ENCODE measurements at regions not wholly inside any gene's neighbourhood (a gene's known extent, or its start where the extent isn't known, plus 50 kb on each side); places are given as distances from the start of the nearest gene placed in this dataset.

DNA sequence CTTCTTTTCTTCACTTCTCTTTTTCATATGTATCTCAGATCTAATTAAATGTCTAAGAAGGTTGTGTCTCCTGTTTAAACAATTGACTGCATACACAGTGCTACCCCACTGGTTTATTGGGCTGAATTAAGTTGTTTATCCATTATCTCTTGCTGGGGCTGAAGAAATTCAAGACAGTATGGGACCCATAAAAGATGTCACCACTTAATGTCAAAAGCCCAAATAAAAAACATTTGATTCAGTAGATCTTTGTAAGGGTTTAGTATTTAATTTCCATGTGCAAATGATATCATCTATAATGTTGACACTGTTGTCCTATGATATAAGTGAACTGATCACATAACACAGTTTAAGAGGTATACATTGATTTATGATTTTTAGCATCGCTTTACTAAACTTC, 1431.9 kb upstream of the PCDH20 start:
- H2BK120ac ChIP-seq (ENCODE audit: insufficient read depth, low read length, poor library complexity), result no peak overlapping the region
- H3K4me3 ChIP-seq (ENCODE audit: low read depth, low read length), result no peak overlapping the region
- H2BK12ac ChIP-seq (ENCODE audit: low read length), result no peak overlapping the region
- no peak overlapping the region for H3K4ac ChIP-seq (ENCODE audit: low read depth, low read length)
- H3K18ac ChIP-seq (ENCODE audit: low read length), result no peak overlapping the region
- H3K9me3 ChIP-seq (ENCODE audit: insufficient read depth, low read depth, low read length), result no peaks in the 10 kb centered on the region
- no peak for DNase-seq
- no peaks in the 10 kb centered on the region for H3K79me2 ChIP-seq (ENCODE audit: control insufficient read depth, insufficient read depth, low read length, poor library complexity)
- WGBS (ENCODE audit: extremely low coverage, insufficient coverage, insufficient read length), result no CpG with 5 or more reads among the region's 1 CpG
- no peaks in the 10 kb centered on the region for H3K4me1 ChIP-seq (ENCODE audit: control insufficient read depth in 1 of 2, insufficient read depth in 2 of 2, low read length in 2 of 2)
- H3K36me3 ChIP-seq (ENCODE audit: control insufficient read depth in 1 of 2, insufficient read depth in 2 of 2, low read length in 2 of 2), result no peaks in the 10 kb centered on the region
- no peak overlapping the region for H3K23ac ChIP-seq (ENCODE audit: low read length)
- no peak overlapping the region for H2BK5ac ChIP-seq (ENCODE audit: low read depth, low read length, poor library complexity)
- H2AK5ac ChIP-seq (ENCODE audit: low read length), result no peak overlapping the region
- H4K12ac ChIP-seq (ENCODE audit: low read depth, low read length), result no peak overlapping the region
- H3K79me1 ChIP-seq (ENCODE audit: low read length), result no peaks in the 10 kb centered on the region
- H3K9ac ChIP-seq (ENCODE audit: low read length), result no peak overlapping the region
- no peak overlapping the region for H3K4me2 ChIP-seq (ENCODE audit: low read length)
- no peak overlapping the region for H2AFZ ChIP-seq (ENCODE audit: insufficient read depth, low read length, poor library complexity)
- no peak overlapping the region for H3K14ac ChIP-seq (ENCODE audit: low read length)
- no peak overlapping the region for H4K8ac ChIP-seq (ENCODE audit: low read depth, low read length)
- H3K27ac ChIP-seq (ENCODE audit: low read depth, low read length), result no peak overlapping the region
- H4K91ac ChIP-seq (ENCODE audit: low read depth, low read length), result no peak overlapping the region
- H3K27me3 ChIP-seq (ENCODE audit: insufficient read depth, low read length), result no peaks in the 10 kb centered on the region

DNA sequence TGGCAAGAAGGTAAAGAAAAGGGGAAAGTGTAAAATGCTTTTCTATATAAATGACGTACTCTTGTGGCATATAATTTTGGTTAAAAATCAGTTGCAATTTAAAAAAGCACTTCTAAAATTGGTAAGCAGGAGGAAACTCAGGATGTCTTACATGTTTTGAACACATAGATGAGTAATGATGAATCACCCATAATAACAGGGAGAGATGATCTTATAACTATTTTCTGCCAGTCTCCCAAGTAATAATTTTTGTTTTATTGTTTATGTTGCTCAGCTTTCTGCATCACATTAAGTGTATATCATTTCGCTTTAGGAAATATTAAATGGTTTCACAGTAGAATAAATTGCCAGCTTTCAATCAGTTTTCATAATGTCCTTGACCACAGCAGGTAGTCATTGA, 1430.7 kb upstream of the PCDH20 start:
- Histone ChIP-seq H2AFZ (ENCODE audit: insufficient read depth, low read length, poor library complexity) (no peak overlapping the region), H3K23ac (ENCODE audit: low read length) (no peak overlapping the region), H2AK5ac (ENCODE audit: low read length) (no peak overlapping the region), H3K79me2 (ENCODE audit: control insufficient read depth, insufficient read depth, low read length, poor library complexity) (no peaks in the 10 kb centered on the region), H2BK5ac (ENCODE audit: low read depth, low read length, poor library complexity) (no peak overlapping the region), H3K27me3 (ENCODE audit: insufficient read depth, low read length) (no peaks in the 10 kb centered on the region), H3K4me3 (ENCODE audit: low read depth, low read length) (no peak overlapping the region), H3K4ac (ENCODE audit: low read depth, low read length) (no peak overlapping the region), H3K14ac (ENCODE audit: low read length) (no peak overlapping the region), H3K4me2 (ENCODE audit: low read length) (no peak overlapping the region), H3K36me3 (ENCODE audit: control insufficient read depth in 1 of 2, insufficient read depth in 2 of 2, low read length in 2 of 2) (no peaks in the 10 kb centered on the region), H4K12ac (ENCODE audit: low read depth, low read length) (no peak overlapping the region), H3K18ac (ENCODE audit: low read length) (no peak overlapping the region), H3K79me1 (ENCODE audit: low read length) (no peaks in the 10 kb centered on the region), H3K9ac (ENCODE audit: low read length) (no peak overlapping the region), H3K9me3 (ENCODE audit: insufficient read depth, low read depth, low read length) (no peaks in the 10 kb centered on the region), H4K91ac (ENCODE audit: low read depth, low read length) (no peak overlapping the region), H3K4me1 (ENCODE audit: control insufficient read depth in 1 of 2, insufficient read depth in 2 of 2, low read length in 2 of 2) (no peaks in the 10 kb centered on the region), H3K27ac (ENCODE audit: low read depth, low read length) (no peak overlapping the region), H2BK12ac (ENCODE audit: low read length) (no peak overlapping the region), H2BK120ac (ENCODE audit: insufficient read depth, low read length, poor library complexity) (no peak overlapping the region), H4K8ac (ENCODE audit: low read depth, low read length) (no peak overlapping the region)
- WGBS (ENCODE audit: extremely low coverage, insufficient coverage, insufficient read length), result no CpG with 5 or more reads among the region's 2 CpGs
- DNase-seq, result no peak

DNA sequence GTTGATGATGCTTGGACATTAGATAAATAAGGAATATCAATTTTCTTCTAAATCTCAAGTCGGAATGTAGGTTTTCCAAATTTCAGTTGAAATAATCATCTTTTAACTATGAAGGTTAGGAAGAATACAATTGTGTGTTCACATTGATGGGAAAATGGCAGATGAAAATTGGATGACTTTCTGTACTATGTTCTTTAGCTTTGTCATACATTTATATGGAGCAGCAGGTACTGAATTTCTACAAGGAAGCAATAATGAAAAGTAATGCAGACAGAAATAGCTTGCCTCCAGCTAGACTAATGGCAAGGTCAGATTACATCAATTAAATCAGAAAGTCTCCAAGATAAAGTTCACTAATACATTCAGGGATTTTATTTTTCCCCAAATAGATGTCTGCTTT, 1423.7 kb upstream of the PCDH20 start:
- DNase-seq, result no peak
- Histone ChIP-seq H3K23ac (ENCODE audit: low read length) (no peak overlapping the region), H3K79me1 (ENCODE audit: low read length) (no peaks in the 10 kb centered on the region), H3K9me3 (ENCODE audit: insufficient read depth, low read depth, low read length) (no peaks in the 10 kb centered on the region), H3K36me3 (ENCODE audit: control insufficient read depth in 1 of 2, insufficient read depth in 2 of 2, low read length in 2 of 2) (no peaks in the 10 kb centered on the region), H2BK12ac (ENCODE audit: low read length) (no peak overlapping the region), H3K9ac (ENCODE audit: low read length) (no peak overlapping the region), H3K4me1 (ENCODE audit: control insufficient read depth in 1 of 2, insufficient read depth in 2 of 2, low read length in 2 of 2) (no peaks in the 10 kb centered on the region), H2AK5ac (ENCODE audit: low read length) (no peak overlapping the region), H3K18ac (ENCODE audit: low read length) (no peak overlapping the region), H3K4ac (ENCODE audit: low read depth, low read length) (no peak overlapping the region), H4K91ac (ENCODE audit: low read depth, low read length) (no peak overlapping the region), H3K4me2 (ENCODE audit: low read length) (no peak overlapping the region), H2AFZ (ENCODE audit: insufficient read depth, low read length, poor library complexity) (no peak overlapping the region), H3K27me3 (ENCODE audit: insufficient read depth, low read length) (no peaks in the 10 kb centered on the region), H3K27ac (ENCODE audit: low read depth, low read length) (no peak overlapping the region), H3K14ac (ENCODE audit: low read length) (no peak overlapping the region), H3K4me3 (ENCODE audit: low read depth, low read length) (no peak overlapping the region), H2BK120ac (ENCODE audit: insufficient read depth, low read length, poor library complexity) (no peak overlapping the region), H4K8ac (ENCODE audit: low read depth, low read length) (no peak overlapping the region), H4K12ac (ENCODE audit: low read depth, low read length) (no peak overlapping the region), H3K79me2 (ENCODE audit: control insufficient read depth, insufficient read depth, low read length, poor library complexity) (no peaks in the 10 kb centered on the region), H2BK5ac (ENCODE audit: low read depth, low read length, poor library complexity) (no peak overlapping the region)
- WGBS (ENCODE audit: extremely low coverage, insufficient coverage, insufficient read length), result no CpG with 5 or more reads among the region's 1 CpG

- no peak overlapping the region for H2BK12ac ChIP-seq (ENCODE audit: low read length)
- no peak overlapping the region for H3K18ac ChIP-seq (ENCODE audit: low read length)
- no peaks in the 10 kb centered on the region for H3K36me3 ChIP-seq (ENCODE audit: control insufficient read depth in 1 of 2, insufficient read depth in 2 of 2, low read length in 2 of 2)
- H3K23ac ChIP-seq (ENCODE audit: low read length), result no peak overlapping the region
- H3K79me2 ChIP-seq (ENCODE audit: control insufficient read depth, insufficient read depth, low read length, poor library complexity), result no peaks in the 10 kb centered on the region
- no peaks in the 10 kb centered on the region for H3K4me1 ChIP-seq (ENCODE audit: control insufficient read depth in 1 of 2, insufficient read depth in 2 of 2, low read length in 2 of 2)
- H4K12ac ChIP-seq (ENCODE audit: low read depth, low read length), result no peak overlapping the region
- H3K9me3 ChIP-seq (ENCODE audit: insufficient read depth, low read depth, low read length), result no peaks in the 10 kb centered on the region
- H3K4ac ChIP-seq (ENCODE audit: low read depth, low read length), result no peak overlapping the region
- H4K91ac ChIP-seq (ENCODE audit: low read depth, low read length), result no peak overlapping the region
- no peak overlapping the region for H3K4me2 ChIP-seq (ENCODE audit: low read length)
- no peaks in the 10 kb centered on the region for H3K79me1 ChIP-seq (ENCODE audit: low read length)
- no peak overlapping the region for H2AK5ac ChIP-seq (ENCODE audit: low read length)
- no peak overlapping the region for H3K9ac ChIP-seq (ENCODE audit: low read length)
- no peak overlapping the region for H2BK5ac ChIP-seq (ENCODE audit: low read depth, low read length, poor library complexity)
- no peak overlapping the region for H3K14ac ChIP-seq (ENCODE audit: low read length)
- H3K27me3 ChIP-seq (ENCODE audit: insufficient read depth, low read length), result no peaks in the 10 kb centered on the region
- no peak overlapping the region for H2AFZ ChIP-seq (ENCODE audit: insufficient read depth, low read length, poor library complexity)
- H4K8ac ChIP-seq (ENCODE audit: low read depth, low read length), result no peak overlapping the region
- H3K4me3 ChIP-seq (ENCODE audit: low read depth, low read length), result no peak overlapping the region
- no peak overlapping the region for H2BK120ac ChIP-seq (ENCODE audit: insufficient read depth, low read length, poor library complexity)
- H3K27ac ChIP-seq (ENCODE audit: low read depth, low read length), result no peak overlapping the region
- DNase-seq, result no peak
Measured at GRCh38 chr13:62838929-62839328, 1423.3 kb upstream of the PCDH20 start.

DNA sequence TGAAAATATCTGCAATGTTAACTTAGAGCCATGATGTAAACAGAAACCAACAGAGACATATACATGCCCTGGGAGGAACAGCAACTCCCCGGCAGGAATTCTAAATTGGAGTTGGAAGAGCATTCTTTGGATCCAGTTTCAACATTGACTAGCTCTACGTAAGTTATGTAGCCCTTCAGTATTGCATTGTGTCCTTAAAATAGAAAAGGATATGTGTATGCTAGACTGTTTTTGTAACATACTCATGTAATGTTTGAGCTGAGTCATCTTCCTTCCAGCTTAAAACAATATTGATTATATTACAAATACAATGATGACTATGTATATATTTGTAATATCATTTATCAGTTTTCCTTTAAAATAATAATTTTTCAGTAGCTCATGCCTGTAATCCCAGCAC, 1422.2 kb upstream of the PCDH20 start:
- H3K4ac ChIP-seq (ENCODE audit: low read depth, low read length), result no peak overlapping the region
- no CpG with 5 or more reads among the region's 2 CpGs for WGBS (ENCODE audit: extremely low coverage, insufficient coverage, insufficient read length)
- H3K79me2 ChIP-seq (ENCODE audit: control insufficient read depth, insufficient read depth, low read length, poor library complexity), result no peaks in the 10 kb centered on the region
- no peaks in the 10 kb centered on the region for H3K36me3 ChIP-seq (ENCODE audit: control insufficient read depth in 1 of 2, insufficient read depth in 2 of 2, low read length in 2 of 2)
- H2BK5ac ChIP-seq (ENCODE audit: low read depth, low read length, poor library complexity), result no peak overlapping the region
- no peak overlapping the region for H3K27ac ChIP-seq (ENCODE audit: low read depth, low read length)
- no peak overlapping the region for H4K12ac ChIP-seq (ENCODE audit: low read depth, low read length)
- H2BK12ac ChIP-seq (ENCODE audit: low read length), result no peak overlapping the region
- DNase-seq, result no peak
- H3K9me3 ChIP-seq (ENCODE audit: insufficient read depth, low read depth, low read length), result no peaks in the 10 kb centered on the region
- no peak overlapping the region for H3K18ac ChIP-seq (ENCODE audit: low read length)
- no peak overlapping the region for H4K8ac ChIP-seq (ENCODE audit: low read depth, low read length)
- H3K23ac ChIP-seq (ENCODE audit: low read length), result no peak overlapping the region
- H3K27me3 ChIP-seq (ENCODE audit: insufficient read depth, low read length), result no peaks in the 10 kb centered on the region
- H2AFZ ChIP-seq (ENCODE audit: insufficient read depth, low read length, poor library complexity), result no peak overlapping the region
- H3K4me1 ChIP-seq (ENCODE audit: control insufficient read depth in 1 of 2, insufficient read depth in 2 of 2, low read length in 2 of 2), result no peaks in the 10 kb centered on the region
- no peak overlapping the region for H3K9ac ChIP-seq (ENCODE audit: low read length)
- no peak overlapping the region for H3K4me3 ChIP-seq (ENCODE audit: low read depth, low read length)
- no peak overlapping the region for H3K4me2 ChIP-seq (ENCODE audit: low read length)
- H2AK5ac ChIP-seq (ENCODE audit: low read length), result no peak overlapping the region
- no peak overlapping the region for H4K91ac ChIP-seq (ENCODE audit: low read depth, low read length)
- H3K14ac ChIP-seq (ENCODE audit: low read length), result no peak overlapping the region
- H2BK120ac ChIP-seq (ENCODE audit: insufficient read depth, low read length, poor library complexity), result no peak overlapping the region
- H3K79me1 ChIP-seq (ENCODE audit: low read length), result no peaks in the 10 kb centered on the region
